Central memory CD8-positive, alpha-beta T cell (primary cell): ENCODE measurements at regions not wholly inside any gene's neighbourhood (a gene's known extent, or its start where the extent isn't known, plus 50 kb on each side); places are given as distances from the start of the nearest gene placed in this dataset.
"Not testable (repeated sequence)": the region's sequence is repeated elsewhere in the genome, so short reads cannot be mapped to it uniquely, and the experiment has no call there.

Source experiments
- ATAC-seq: fragments of 150-1000 bp; cut with Tn5 transposase; replicated peaks from 2 replicates; pipeline ENCODE4 v1.10.0; 2022; ENCODE audit warnings: mild to moderate bottlenecking, moderate FRiP score, moderate number of reproducible peaks; ENCODE audit not compliant: poor library complexity, severe bottlenecking; ENCODE audit errors: extremely low read depth
- DNase-seq, 2 donors: peaks; one replicate each; pipeline ENCODE4 v3.0.0; 2021; ENCODE audit warnings: low spot score in 2 of 2
- H3K27ac Mint-ChIP-seq: one replicate; pipeline ENCODE4 v1.8.0; 2022; ENCODE audit warnings: low read depth, mild to moderate bottlenecking, moderate library complexity, mixed read lengths
- H3K27me3 Mint-ChIP-seq: one replicate; pipeline ENCODE4 v1.8.0; 2022; ENCODE audit warnings: mixed read lengths
- H3K36me3 Mint-ChIP-seq: one replicate; pipeline ENCODE4 v1.8.0; 2022; ENCODE audit warnings: mild to moderate bottlenecking, moderate library complexity, mixed read lengths; ENCODE audit not compliant: insufficient read depth
- H3K4me1 Mint-ChIP-seq: one replicate; pipeline ENCODE4 v1.8.0; 2022; ENCODE audit warnings: mixed read lengths
- H3K4me3 Mint-ChIP-seq: one replicate; pipeline ENCODE4 v1.8.0; 2022; ENCODE audit warnings: mild to moderate bottlenecking, moderate library complexity, mixed read lengths
- H3K9me3 Mint-ChIP-seq: one replicate; pipeline ENCODE4 v1.8.0; 2022; ENCODE audit warnings: mixed read lengths

GRCh38 chr6:8810325-8810724 lies 375.0 kb upstream of the SLC35B3 start:
- DNase-seq (no peak), ATAC-seq (no peak)
- H3K4me1 Mint-ChIP-seq: no peaks in the 10 kb centered on the region
- peaks cover 6% of the 10 kb centered on the region for H3K9me3 Mint-ChIP-seq
- no peaks in the 10 kb centered on the region for H3K27me3 Mint-ChIP-seq
- no peaks in the 10 kb centered on the region for H3K36me3 Mint-ChIP-seq
- H3K4me3 Mint-ChIP-seq: no peak overlapping the region
- no peak overlapping the region for H3K27ac Mint-ChIP-seq

GRCh38 chr6:8809662-8810061 lies 374.3 kb upstream of the SLC35B3 start:
- H3K9me3 Mint-ChIP-seq: peaks cover 6% of the 10 kb centered on the region

GRCh38 chr6:8803181-8803760 lies 367.9 kb upstream of the SLC35B3 start:
- Mint-ChIP-seq H3K9me3 (peaks cover 10% of the 10 kb centered on the region), H3K4me3 (no peak overlapping the region), H3K36me3 (no peaks in the 10 kb centered on the region), H3K27me3 (no peaks in the 10 kb centered on the region), H3K27ac (no peak overlapping the region), H3K4me1 (no peaks in the 10 kb centered on the region)
- no peak for ATAC-seq
- no peak for DNase-seq

More at GRCh38 chr6:8809662-8810061, 374.3 kb upstream of the SLC35B3 start:
- ATAC-seq (no peak), DNase-seq (no peak)
- H3K27ac Mint-ChIP-seq: no peak overlapping the region
- H3K4me3 Mint-ChIP-seq: no peak overlapping the region
- no peaks in the 10 kb centered on the region for H3K4me1 Mint-ChIP-seq
- no peaks in the 10 kb centered on the region for H3K36me3 Mint-ChIP-seq
- H3K27me3 Mint-ChIP-seq: no peaks in the 10 kb centered on the region

GRCh38 chr6:8802397-8802796 lies 367.1 kb upstream of the SLC35B3 start:
- H3K36me3 Mint-ChIP-seq, H3K4me3 Mint-ChIP-seq, H3K27ac Mint-ChIP-seq, H3K4me1 Mint-ChIP-seq, ATAC-seq, DNase-seq, H3K27me3 Mint-ChIP-seq, H3K9me3 Mint-ChIP-seq: not testable (repeated sequence)

- Mint-ChIP-seq H3K36me3 (no peaks in the 10 kb centered on the region), H3K4me3 (no peak overlapping the region), H3K27me3 (no peaks in the 10 kb centered on the region), H3K4me1 (no peaks in the 10 kb centered on the region), H3K9me3 (peaks cover 10% of the 10 kb centered on the region), H3K27ac (no peak overlapping the region)
- ATAC-seq (no peak), DNase-seq (no peak)
These were observed 359.1 kb upstream of the SLC35B3 start for GRCh38 chr6:8794420-8794819.

- DNase-seq: no peak
- H3K27ac Mint-ChIP-seq: no peak overlapping the region
- ATAC-seq: no peak
- no peak overlapping the region for H3K4me3 Mint-ChIP-seq
- H3K9me3 Mint-ChIP-seq: peaks cover 12% of the 10 kb centered on the region
- no peaks in the 10 kb centered on the region for H3K27me3 Mint-ChIP-seq
- H3K36me3 Mint-ChIP-seq: no peaks in the 10 kb centered on the region
- no peaks in the 10 kb centered on the region for H3K4me1 Mint-ChIP-seq
These were observed 354.5 kb upstream of the SLC35B3 start for GRCh38 chr6:8789878-8790277.

- Mint-ChIP-seq H3K36me3 (no peaks in the 10 kb centered on the region), H3K27me3 (no peaks in the 10 kb centered on the region), H3K4me1 (no peaks in the 10 kb centered on the region), H3K9me3 (peaks cover 23% of the 10 kb centered on the region), H3K27ac (no peak overlapping the region), H3K4me3 (no peak overlapping the region)
- no peak for ATAC-seq
- DNase-seq: no peak
These were observed 349.9 kb upstream of the SLC35B3 start for GRCh38 chr6:8785223-8785622.

GRCh38 chr6:8783191-8783590 lies 347.8 kb upstream of the SLC35B3 start:
- peaks cover 18% of the 10 kb centered on the region for H3K9me3 Mint-ChIP-seq
- H3K36me3 Mint-ChIP-seq: no peaks in the 10 kb centered on the region
- no peak for DNase-seq
- no peaks in the 10 kb centered on the region for H3K4me1 Mint-ChIP-seq
- no peak for ATAC-seq
- no peaks in the 10 kb centered on the region for H3K27me3 Mint-ChIP-seq
- no peak overlapping the region for H3K4me3 Mint-ChIP-seq
- H3K27ac Mint-ChIP-seq: no peak overlapping the region

- DNase-seq: no peak
- no peak for ATAC-seq
- Mint-ChIP-seq H3K36me3 (no peaks in the 10 kb centered on the region), H3K27me3 (no peaks in the 10 kb centered on the region), H3K27ac (no peak overlapping the region), H3K9me3 (peaks cover 17% of the 10 kb centered on the region), H3K4me3 (no peak overlapping the region), H3K4me1 (no peaks in the 10 kb centered on the region)
These were observed 345.3 kb upstream of the SLC35B3 start for GRCh38 chr6:8780653-8781052.

GRCh38 chr6:8764733-8765132 lies 329.4 kb upstream of the SLC35B3 start:
- H3K4me3 Mint-ChIP-seq: no peak overlapping the region
- no peaks in the 10 kb centered on the region for H3K27me3 Mint-ChIP-seq
- no peak overlapping the region for H3K27ac Mint-ChIP-seq

GRCh38 chr6:8760951-8761350 lies 325.6 kb upstream of the SLC35B3 start:
- no peaks in the 10 kb centered on the region for H3K4me1 Mint-ChIP-seq
- ATAC-seq (no peak), DNase-seq (no peak)
- no peaks in the 10 kb centered on the region for H3K36me3 Mint-ChIP-seq
- H3K27ac Mint-ChIP-seq: no peak overlapping the region
- H3K9me3 Mint-ChIP-seq: peaks cover 12% of the 10 kb centered on the region
- H3K4me3 Mint-ChIP-seq: no peak overlapping the region
- no peaks in the 10 kb centered on the region for H3K27me3 Mint-ChIP-seq

More at GRCh38 chr6:8764733-8765132, 329.4 kb upstream of the SLC35B3 start:
- H3K36me3 Mint-ChIP-seq: no peaks in the 10 kb centered on the region
- no peaks in the 10 kb centered on the region for H3K4me1 Mint-ChIP-seq
- no peak for ATAC-seq
- no peak for DNase-seq
- peaks cover 18% of the 10 kb centered on the region for H3K9me3 Mint-ChIP-seq

GRCh38 chr6:8758412-8758811 lies 323.1 kb upstream of the SLC35B3 start:
- DNase-seq: no peak
- Mint-ChIP-seq H3K27me3 (no peaks in the 10 kb centered on the region), H3K27ac (no peak overlapping the region), H3K4me3 (no peak overlapping the region), H3K9me3 (peaks cover 15% of the 10 kb centered on the region), H3K4me1 (no peaks in the 10 kb centered on the region), H3K36me3 (no peaks in the 10 kb centered on the region)
- no peak for ATAC-seq

GRCh38 chr6:8750627-8751026 lies 315.3 kb upstream of the SLC35B3 start:
- DNase-seq: no peak
- Mint-ChIP-seq H3K4me1 (no peaks in the 10 kb centered on the region), H3K27ac (no peak overlapping the region), H3K4me3 (no peak overlapping the region), H3K27me3 (no peaks in the 10 kb centered on the region), H3K9me3 (peaks cover 31% of the 10 kb centered on the region), H3K36me3 (no peaks in the 10 kb centered on the region)
- ATAC-seq: no peak

GRCh38 chr6:8749465-8749864 lies 314.1 kb upstream of the SLC35B3 start:
- no peak overlapping the region for H3K4me3 Mint-ChIP-seq
- H3K9me3 Mint-ChIP-seq: peaks cover 29% of the 10 kb centered on the region
- no peak overlapping the region for H3K27ac Mint-ChIP-seq
- no peaks in the 10 kb centered on the region for H3K27me3 Mint-ChIP-seq
- DNase-seq (no peak), ATAC-seq (no peak)
- H3K4me1 Mint-ChIP-seq: no peaks in the 10 kb centered on the region
- H3K36me3 Mint-ChIP-seq: no peaks in the 10 kb centered on the region
